H1 (cell line): ENCODE measurements at regions not wholly inside any gene's neighbourhood (a gene's known extent, or its start where the extent isn't known, plus 50 kb on each side); places are given as distances from the start of the nearest gene placed in this dataset.

Experiments
- CTCF ChIA-PET: fragments of 300-600 bp; sonication (Branson Sonifier 250); formaldehyde crosslinking; loops from one replicate; lab custom pipeline; 2021; ENCODE audit not compliant: partially characterized antibody; lab: Charles Lee
- POLR2A ChIA-PET: fragments of 300-600 bp; sonication (Branson Sonifier 250); formaldehyde crosslinking; loops from one replicate; lab custom pipeline; 2021; ENCODE audit warnings: inconsistent platforms; ENCODE audit not compliant: partially characterized antibody; lab: Charles Lee
- DNase-seq, 2 experiments: peaks; one replicate each; pipeline versions ENCODE4 v3.0.0 to v3.0.0-alpha.2; 2010 to 2022; ENCODE audit warnings: low spot score in 2 of 2, low read depth in 1 of 2, mixed read lengths in 1 of 2
- FAIRE-seq: peaks from 2 replicates; lab custom pipeline; 2011; peaks lifted over from hg19 to GRCh38; lab: Jason Lieb, UNC
- H2AFZ ChIP-seq: 2 replicates; pipeline ENCODE4 v1.8.1; 2012; ENCODE audit warnings: low read length, inconsistent platforms
- H2AK5ac ChIP-seq: 2 replicates; pipeline ENCODE4 v1.6.1; 2013; ENCODE audit warnings: low read depth, low read length
- H2BK120ac ChIP-seq: replicated peaks from 2 replicates; pipeline ENCODE3; 2013; ENCODE audit warnings: low read depth, low read length, inconsistent platforms
- H2BK12ac ChIP-seq: 2 replicates; pipeline ENCODE4 v1.6.1; 2013; ENCODE audit warnings: low read depth, low read length
- H2BK15ac ChIP-seq: 2 replicates; pipeline ENCODE4 v1.6.1; 2013; ENCODE audit warnings: low read length
- H2BK20ac ChIP-seq: 2 replicates; pipeline ENCODE4 v1.6.1; 2013; ENCODE audit warnings: low read length
- H2BK5ac ChIP-seq: 2 replicates; pipeline ENCODE4 v1.6.1; 2013; ENCODE audit warnings: low read depth, low read length
- H3K14ac ChIP-seq: 2 replicates; pipeline ENCODE4 v1.6.1; 2013; ENCODE audit warnings: inconsistent platforms; ENCODE audit not compliant: insufficient read length
- H3K18ac ChIP-seq: 2 replicates; pipeline ENCODE4 v1.6.1; 2013; ENCODE audit warnings: low read length; ENCODE audit errors: extremely low read depth
- H3K23ac ChIP-seq: 2 replicates; pipeline ENCODE4 v1.6.1; 2013; ENCODE audit warnings: inconsistent platforms; ENCODE audit not compliant: insufficient read length
- H3K23me2 ChIP-seq: 2 replicates; pipeline ENCODE4 v1.6.1; 2013; ENCODE audit warnings: low read depth, low read length
- H3K27ac ChIP-seq: 2 replicates; pipeline ENCODE4 v1.6.1; 2011; ENCODE audit warnings: low read depth, low read length, inconsistent platforms
- H3K27me3 ChIP-seq, 4 experiments: replicated peaks in 1 of 4; 1 replicate in 1 of 4; 2 replicates in 3 of 4; pipeline versions ENCODE4 v1.6.1 to v1.8.1; 2011 to 2013; ENCODE audit warnings: low read length in 3 of 4, mild to moderate bottlenecking in 3 of 4, inconsistent platforms in 2 of 4, mixed read lengths in 2 of 4, moderate library complexity in 1 of 4; ENCODE audit not compliant: control insufficient read depth in 3 of 4, insufficient read depth in 3 of 4; ENCODE audit errors: extremely low read depth in 1 of 4
- H3K36me3 ChIP-seq, 4 experiments: 2 replicates each; pipeline versions ENCODE4 v1.6.1 to v1.8.1; 2011 to 2013; ENCODE audit warnings: mild to moderate bottlenecking in 4 of 4, low read length in 3 of 4, moderate library complexity in 2 of 4, control low read depth in 1 of 4, inconsistent platforms in 1 of 4; ENCODE audit not compliant: insufficient read depth in 4 of 4, control insufficient read depth in 2 of 4
- H3K4ac ChIP-seq: replicated peaks from 2 replicates; pipeline ENCODE3; 2013; ENCODE audit warnings: low read length, low read depth, mixed read lengths, inconsistent platforms; ENCODE audit not compliant: insufficient read length
- H3K4me1 ChIP-seq, 4 experiments: replicated peaks in 1 of 4; 1 replicate in 1 of 4; 2 replicates in 3 of 4; pipeline versions ENCODE4 v1.6.1 to v1.8.1; 2011 to 2013; ENCODE audit warnings: low read length in 3 of 4, inconsistent platforms in 2 of 4, mixed read lengths in 1 of 4; ENCODE audit not compliant: insufficient read depth in 4 of 4, control insufficient read depth in 3 of 4
- H3K4me2 ChIP-seq, 2 experiments: 2 replicates each; pipeline versions ENCODE4 v1.6.1 to v1.8.1; 2011 to 2013; ENCODE audit warnings: low read depth in 2 of 2, low read length in 2 of 2, control low read depth in 1 of 2, inconsistent platforms in 1 of 2, mild to moderate bottlenecking in 1 of 2; ENCODE audit not compliant: insufficient read depth in 1 of 2
- H3K4me3 ChIP-seq, 4 experiments: fragments of 200-600, 300-600 bp in 1 of 4; sonication (generic), shearing (Covaris generic), sonication (Bioruptor Twin) in 1 of 4; 2 replicates each; pipeline versions ENCODE4 v1.5.1 to v1.8.1; 2011 to 2016; ENCODE audit warnings: low read length in 4 of 4, low read depth in 3 of 4, control low read depth in 2 of 4, inconsistent platforms in 2 of 4, mild to moderate bottlenecking in 2 of 4, mixed read lengths in 1 of 4, moderate library complexity in 1 of 4; ENCODE audit not compliant: insufficient read depth in 2 of 4; ENCODE audit errors: extremely low read depth in 1 of 4
- H3K56ac ChIP-seq: replicated peaks from 2 replicates; pipeline ENCODE3; 2013; ENCODE audit warnings: low read depth, mild to moderate bottlenecking, mixed read lengths, low read length, inconsistent platforms; ENCODE audit not compliant: insufficient read length
- H3K79me1 ChIP-seq: 2 replicates; pipeline ENCODE4 v1.6.1; 2013; ENCODE audit warnings: low read depth, low read length, control low read depth
- H3K79me2 ChIP-seq, 2 experiments: 2 replicates each; pipeline versions ENCODE4 v1.6.1 to v1.8.1; 2012 to 2013; ENCODE audit warnings: low read length in 2 of 2, mild to moderate bottlenecking in 2 of 2, inconsistent platforms in 1 of 2; ENCODE audit not compliant: insufficient read depth in 2 of 2, control insufficient read depth in 1 of 2
- H3K9ac ChIP-seq, 4 experiments: replicated peaks in 1 of 4; 1 replicate in 1 of 4; 2 replicates in 3 of 4; pipeline versions ENCODE4 v1.6.1 to v1.8.1; 2011 to 2013; ENCODE audit warnings: low read depth in 3 of 4, low read length in 3 of 4, control low read depth in 2 of 4, mild to moderate bottlenecking in 2 of 4, moderate library complexity in 2 of 4, inconsistent platforms in 1 of 4; ENCODE audit errors: extremely low read depth in 1 of 4
- H3K9me3 ChIP-seq, 2 experiments: 2 replicates each; pipeline versions ENCODE4 v1.6.1 to v1.8.1; 2012 to 2013; ENCODE audit warnings: mild to moderate bottlenecking in 2 of 2, moderate library complexity in 2 of 2, control low read depth in 1 of 2, inconsistent platforms in 1 of 2, low read depth in 1 of 2, low read length in 1 of 2, mixed read lengths in 1 of 2; ENCODE audit not compliant: insufficient read depth in 2 of 2
- H4K20me1 ChIP-seq, 2 experiments: replicated peaks in 1 of 2; 2 replicates each; pipeline versions ENCODE3 to v1.8.1; 2011 to 2013; ENCODE audit warnings: inconsistent platforms in 2 of 2, low read length in 2 of 2, mild to moderate bottlenecking in 1 of 2; ENCODE audit not compliant: insufficient read depth in 2 of 2, control insufficient read depth in 1 of 2
- H4K5ac ChIP-seq: 2 replicates; pipeline ENCODE4 v1.6.1; 2013; ENCODE audit warnings: low read length, low read depth, mixed read lengths, inconsistent platforms; ENCODE audit not compliant: insufficient read length
- H4K8ac ChIP-seq: 2 replicates; pipeline ENCODE4 v1.8.0; 2013; ENCODE audit warnings: mild to moderate bottlenecking, moderate library complexity, low read length, inconsistent platforms; ENCODE audit not compliant: insufficient read depth; ENCODE audit errors: extremely low read depth
- H4K91ac ChIP-seq: replicated peaks from 2 replicates; pipeline ENCODE3; 2013; ENCODE audit warnings: low read length, mixed read lengths, inconsistent platforms; ENCODE audit not compliant: insufficient read length
- GABPA ChIP-seq: IDR thresholded peaks from 2 replicates; pipeline ENCODE4 v1.6.1; 2011; ENCODE audit warnings: mild to moderate bottlenecking, low read length, moderate library complexity, borderline replicate concordance; ENCODE audit not compliant: insufficient read depth
- JUND ChIP-seq: IDR thresholded peaks from 2 replicates; pipeline ENCODE4 v1.6.1; 2011; ENCODE audit warnings: mild to moderate bottlenecking, improper control_type of control experiment, low read length
- SIRT6 ChIP-seq: IDR thresholded peaks from one replicate; pipeline ENCODE4 v1.7.1; 2012; ENCODE audit warnings: low read length, inconsistent platforms
- WGBS, 2 experiments: shearing (Covaris generic) in 1 of 2; methylation state at CpG; one replicate each; pipeline versions ENCODE4 v1.1.6 to v1.1.7; 2013 to 2015; ENCODE audit warnings: low lambda C conversion rate in 2 of 2, mixed read lengths in 2 of 2, inconsistent platforms in 1 of 2, low coverage in 1 of 2, missing lambda C conversion rate in 1 of 2; ENCODE audit not compliant: insufficient replicate concordance in 2 of 2, insufficient coverage in 1 of 2, insufficient read length in 1 of 2; ENCODE audit errors: extremely low coverage in 1 of 2, missing lambda C conversion rate in 1 of 2; 5-methylcytosine and 5-hydroxymethylcytosine counted together

GRCh38 chr1:62981434-62981833 lies 197.5 kb downstream of the ATG4C start:
- CTCF ChIA-PET = interaction anchor here (0.8 to 3.7 kb wide), 7 partner anchors 8 to 82 kb away, joined by 3 to 19 read pairs (median 3); no protein-coding TSS in a partner anchor
- TF ChIP-seq SIRT6 (no peak), GABPA (no peak), JUND (no peak)

More at GRCh38 chr1:62981434-62981833, 197.5 kb downstream of the ATG4C start:
- Histone ChIP-seq H3K23ac (no peak overlapping the region), H2BK12ac (no peak overlapping the region), H3K4ac (no peak overlapping the region), H3K14ac (no peak overlapping the region), H2AFZ (no peak overlapping the region), H4K91ac (no peak overlapping the region), H3K36me3 (no peaks in the 10 kb centered on the region), H3K9me3 (no peaks in the 10 kb centered on the region), H3K4me3 (no peak overlapping the region), H2BK15ac (no peak overlapping the region), H3K27me3 (no peaks in the 10 kb centered on the region), H3K56ac (no peak overlapping the region), H3K9ac (no peak overlapping the region), H2BK20ac (no peak overlapping the region), H2BK5ac (no peak overlapping the region), H4K8ac (no peak overlapping the region), H3K18ac (no peak overlapping the region), H3K27ac (no peak overlapping the region), H2AK5ac (no peak overlapping the region), H3K79me2 (no peaks in the 10 kb centered on the region), H3K4me2 (no peak overlapping the region), H3K23me2 (no peaks in the 10 kb centered on the region), H3K4me1 (peaks cover 0 to 3% (median 1%) of the 10 kb centered on the region in 4 experiments; a peak in 2 of 7 replicates), H4K5ac (no peak overlapping the region), H2BK120ac (no peak overlapping the region), H4K20me1 (no peaks in the 10 kb centered on the region), H3K79me1 (no peaks in the 10 kb centered on the region)
- 92% methylated on average over 5 of the region's 5 CpGs; no CpG with 5 or more reads in 1 of the 2 experiments for WGBS, 2 experiments
- POLR2A ChIA-PET = no interaction called here
- DNase-seq = no peak
- FAIRE-seq = no peak
